H9 (cell line): ENCODE measurements at regions not wholly inside any gene's neighbourhood (a gene's known extent, or its start where the extent isn't known, plus 50 kb on each side); places are given as distances from the start of the nearest gene placed in this dataset.

Experiments used
- DNase-seq: peaks from one replicate; pipeline ENCODE4 v3.0.0-alpha.2; 2017
- H2AFZ ChIP-seq: one replicate; pipeline ENCODE4 v1.6.1; 2013; ENCODE audit warnings: mild to moderate bottlenecking, low read length, control low read depth, moderate library complexity
- H2AK5ac ChIP-seq: 2 replicates; pipeline ENCODE4 v1.6.1; 2013; ENCODE audit warnings: low read length, control low read depth, mixed read lengths; ENCODE audit not compliant: insufficient read length
- H2BK120ac ChIP-seq: one replicate; pipeline ENCODE4 v1.6.1; 2013; ENCODE audit warnings: low read depth, mild to moderate bottlenecking, low read length, control low read depth, inconsistent platforms; ENCODE audit not compliant: poor library complexity, severe bottlenecking
- H2BK12ac ChIP-seq: 2 replicates; pipeline ENCODE4 v1.6.1; 2013; ENCODE audit warnings: low read length, control low read depth, mixed read lengths, low read depth; ENCODE audit not compliant: insufficient read length
- H2BK15ac ChIP-seq: 2 replicates; pipeline ENCODE4 v1.6.1; 2013; ENCODE audit warnings: low read depth, low read length, control low read depth
- H2BK20ac ChIP-seq: one replicate; pipeline ENCODE4 v1.6.1; 2013; ENCODE audit warnings: low read depth, mild to moderate bottlenecking, low read length, control low read depth, inconsistent platforms; ENCODE audit not compliant: poor library complexity, severe bottlenecking
- H2BK5ac ChIP-seq: 2 replicates; pipeline ENCODE4 v1.6.1; 2013; ENCODE audit warnings: low read length, control low read depth, mixed read lengths; ENCODE audit not compliant: insufficient read length
- H3K14ac ChIP-seq: 2 replicates; pipeline ENCODE4 v1.6.1; 2013; ENCODE audit warnings: low read length, control low read depth; ENCODE audit not compliant: insufficient read depth
- H3K18ac ChIP-seq: 2 replicates; pipeline ENCODE4 v1.6.1; 2013; ENCODE audit warnings: low read depth, mild to moderate bottlenecking, mixed read lengths, low read length, control low read depth; ENCODE audit not compliant: insufficient read length
- H3K23ac ChIP-seq: 2 replicates; pipeline ENCODE4 v1.6.1; 2013; ENCODE audit warnings: low read length, control low read depth, mixed read lengths, low read depth; ENCODE audit not compliant: insufficient read length
- H3K23me2 ChIP-seq: 2 replicates; pipeline ENCODE4 v1.6.1; 2013; ENCODE audit warnings: low read depth, mild to moderate bottlenecking, mixed read lengths, low read length, control low read depth; ENCODE audit not compliant: insufficient read length, poor library complexity, severe bottlenecking
- H3K27ac ChIP-seq: 2 replicates; pipeline ENCODE4 v1.5.1; 2013; ENCODE audit warnings: low read length, control low read depth, mixed read lengths, low read depth; ENCODE audit not compliant: insufficient read length
- H3K27me3 ChIP-seq: 2 replicates; pipeline ENCODE4 v1.6.1; 2013; ENCODE audit warnings: low read length, control low read depth, inconsistent platforms; ENCODE audit not compliant: insufficient read depth
- H3K4ac ChIP-seq: 2 replicates; pipeline ENCODE4 v1.6.1; 2013; ENCODE audit warnings: low read depth, mild to moderate bottlenecking, control low read depth, inconsistent platforms, low read length, moderate library complexity
- H3K4me1 ChIP-seq: 2 replicates; pipeline ENCODE4 v1.6.1; 2013; ENCODE audit warnings: low read length, control low read depth, inconsistent platforms; ENCODE audit not compliant: insufficient read depth
- H3K4me2 ChIP-seq: 2 replicates; pipeline ENCODE4 v1.6.1; 2013; ENCODE audit warnings: low read length, control low read depth, mixed read lengths; ENCODE audit not compliant: insufficient read length, insufficient read depth
- H3K56ac ChIP-seq: 2 replicates; pipeline ENCODE4 v1.6.1; 2013; ENCODE audit warnings: low read depth, mild to moderate bottlenecking, mixed read lengths, low read length, control low read depth; ENCODE audit not compliant: insufficient read length
- H3K79me1 ChIP-seq: 2 replicates; pipeline ENCODE4 v1.6.1; 2013; ENCODE audit warnings: low read depth, mild to moderate bottlenecking, moderate library complexity, low read length, control low read depth, inconsistent platforms; ENCODE audit not compliant: insufficient read depth, poor library complexity, severe bottlenecking
- H3K79me2 ChIP-seq: 2 replicates; pipeline ENCODE4 v1.6.1; 2013; ENCODE audit warnings: low read length, control low read depth, inconsistent platforms; ENCODE audit not compliant: insufficient read depth
- H3K9ac ChIP-seq: 2 replicates; pipeline ENCODE4 v1.6.1; 2013; ENCODE audit warnings: low read length, control low read depth, mixed read lengths; ENCODE audit not compliant: insufficient read length; ENCODE audit errors: extremely low read depth
- H3K9me3 ChIP-seq: one replicate; pipeline ENCODE4 v1.6.1; 2013; ENCODE audit warnings: low read depth, low read length, inconsistent platforms; ENCODE audit not compliant: control insufficient read depth
- H3T11ph ChIP-seq: one replicate; pipeline ENCODE4 v1.6.1; 2013; ENCODE audit warnings: mild to moderate bottlenecking, low read length, control low read depth, inconsistent platforms
- H4K20me1 ChIP-seq: one replicate; pipeline ENCODE4 v1.6.1; 2013; ENCODE audit not compliant: control insufficient read depth, insufficient read length, insufficient read depth
- H4K5ac ChIP-seq: 2 replicates; pipeline ENCODE4 v1.6.1; 2013; ENCODE audit warnings: low read depth, mild to moderate bottlenecking, mixed read lengths, low read length, control low read depth; ENCODE audit not compliant: insufficient read length
- H4K8ac ChIP-seq: replicated peaks from 2 replicates; pipeline ENCODE4 v1.6.1; 2013; ENCODE audit warnings: low read length, control low read depth, mixed read lengths, low read depth; ENCODE audit not compliant: insufficient read length
- H4K91ac ChIP-seq: 2 replicates; pipeline ENCODE4 v1.6.1; 2013; ENCODE audit warnings: low read depth, mild to moderate bottlenecking, moderate library complexity, mixed read lengths, low read length, control low read depth; ENCODE audit not compliant: insufficient read length
- H3K27ac Mint-ChIP-seq, 3 experiments: 2 replicates in 2 of 3; 3 replicates in 1 of 3; pipeline ENCODE4 v1.8.0; 2020 to 2021; ENCODE audit warnings: mixed read lengths in 3 of 3, mild to moderate bottlenecking in 1 of 3, moderate library complexity in 1 of 3
- H3K27me3 Mint-ChIP-seq: 2 replicates; pipeline ENCODE4 v1.8.0; 2021; ENCODE audit warnings: low read depth, mild to moderate bottlenecking, moderate library complexity, mixed read lengths
- H3K36me3 Mint-ChIP-seq, 3 experiments: 2 replicates in 2 of 3; 3 replicates in 1 of 3; pipeline ENCODE4 v1.8.0; 2020 to 2021; ENCODE audit warnings: low read depth in 3 of 3, mixed read lengths in 3 of 3; ENCODE audit not compliant: insufficient read depth in 1 of 3
- H3K4me1 Mint-ChIP-seq, 2 experiments: 2 replicates each; pipeline ENCODE4 v1.8.0; 2020; ENCODE audit warnings: mixed read lengths in 2 of 2
- H3K4me3 Mint-ChIP-seq, 2 experiments: 2 replicates in 1 of 2; 3 replicates in 1 of 2; pipeline ENCODE4 v1.8.0; 2020 to 2021; ENCODE audit warnings: mild to moderate bottlenecking in 2 of 2, mixed read lengths in 2 of 2, moderate library complexity in 1 of 2
- H3K9me3 Mint-ChIP-seq, 2 experiments: 2 replicates in 1 of 2; 3 replicates in 1 of 2; pipeline ENCODE4 v1.8.0; 2020; ENCODE audit warnings: mild to moderate bottlenecking in 2 of 2, mixed read lengths in 2 of 2, moderate library complexity in 1 of 2
- WGBS: extraction: QIAGEN DNeasy Blood & Tissue Kit; methylation state at CpG from one replicate; pipeline ENCODE4 v1.1.7; 2013; ENCODE audit warnings: missing lambda C conversion rate, low lambda C conversion rate, mixed read lengths; ENCODE audit not compliant: insufficient read length; ENCODE audit errors: extremely low coverage; 5-methylcytosine and 5-hydroxymethylcytosine counted together
- TF ChIP-seq, protein P1 (sequence below): fragments of 200-600 bp; sonication (generic); conservative IDR thresholded peaks from 3 replicates; pipeline ENCODE4 v1.8.0; 2021; ENCODE audit warnings: antibody characterized with exemption, mild to moderate bottlenecking

- Histone ChIP-seq H2BK12ac (no peak overlapping the region), H3T11ph (no peak overlapping the region), H3K4me2 (no peak overlapping the region), H3K4ac (no peak overlapping the region), H3K79me1 (no peaks in the 10 kb centered on the region), H2BK5ac (no peak overlapping the region), H3K9ac (no peak overlapping the region), H2BK15ac (no peak overlapping the region), H3K56ac (no peak overlapping the region), H2BK120ac (no peak overlapping the region), H3K4me1 (peaks cover 4% of the 10 kb centered on the region; the same call in 1 of the 2 replicates), H3K23ac (no peak overlapping the region), H3K9me3 (no peaks in the 10 kb centered on the region), H4K20me1 (no peaks in the 10 kb centered on the region), H4K8ac (no peak overlapping the region), H4K91ac (no peak overlapping the region), H2AFZ (no peak overlapping the region), H3K27me3 (no peaks in the 10 kb centered on the region), H3K14ac (no peak overlapping the region), H2BK20ac (no peak overlapping the region), H3K18ac (no peak overlapping the region), H3K79me2 (no peaks in the 10 kb centered on the region), H2AK5ac (no peak overlapping the region), H3K23me2 (no peaks in the 10 kb centered on the region), H3K27ac (no peak overlapping the region), H4K5ac (no peak overlapping the region)
- no peaks in the 10 kb centered on the region for H3K36me3 Mint-ChIP-seq
- H3K27me3 Mint-ChIP-seq: peaks cover 16% of the 10 kb centered on the region
- no peak overlapping the region; a peak in 1 of 7 replicates for H3K27ac Mint-ChIP-seq
- no peak overlapping the region for H3K4me3 Mint-ChIP-seq
- no peak for DNase-seq
- H3K9me3 Mint-ChIP-seq: no peaks in the 10 kb centered on the region
- TF ChIP-seq, protein P1, sequence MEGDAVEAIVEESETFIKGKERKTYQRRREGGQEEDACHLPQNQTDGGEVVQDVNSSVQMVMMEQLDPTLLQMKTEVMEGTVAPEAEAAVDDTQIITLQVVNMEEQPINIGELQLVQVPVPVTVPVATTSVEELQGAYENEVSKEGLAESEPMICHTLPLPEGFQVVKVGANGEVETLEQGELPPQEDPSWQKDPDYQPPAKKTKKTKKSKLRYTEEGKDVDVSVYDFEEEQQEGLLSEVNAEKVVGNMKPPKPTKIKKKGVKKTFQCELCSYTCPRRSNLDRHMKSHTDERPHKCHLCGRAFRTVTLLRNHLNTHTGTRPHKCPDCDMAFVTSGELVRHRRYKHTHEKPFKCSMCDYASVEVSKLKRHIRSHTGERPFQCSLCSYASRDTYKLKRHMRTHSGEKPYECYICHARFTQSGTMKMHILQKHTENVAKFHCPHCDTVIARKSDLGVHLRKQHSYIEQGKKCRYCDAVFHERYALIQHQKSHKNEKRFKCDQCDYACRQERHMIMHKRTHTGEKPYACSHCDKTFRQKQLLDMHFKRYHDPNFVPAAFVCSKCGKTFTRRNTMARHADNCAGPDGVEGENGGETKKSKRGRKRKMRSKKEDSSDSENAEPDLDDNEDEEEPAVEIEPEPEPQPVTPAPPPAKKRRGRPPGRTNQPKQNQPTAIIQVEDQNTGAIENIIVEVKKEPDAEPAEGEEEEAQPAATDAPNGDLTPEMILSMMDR: no peak
- no CpG with 5 or more reads among the region's 12 CpGs for WGBS
- peaks cover 14 to 27% of the 10 kb centered on the region in 2 experiments for H3K4me1 Mint-ChIP-seq
Measured at GRCh38 chr17:72338847-72339790, 218.3 kb downstream of the SOX9 start.
